ENCODE measurements at regions not wholly inside any gene's neighbourhood (a gene's known extent, or its start where the extent isn't known, plus 50 kb on each side); places are given as distances from the start of the nearest gene placed in this dataset.

GRCh38 chrX:4182408-4182806 lies 469.0 kb upstream of the PRKX start:
- no peaks in the 10 kb centered on the region for H3K36me3 ChIP-seq (ENCODE audit: control insufficient read depth in 2 of 2, extremely low read depth in 1 of 2, insufficient read depth in 2 of 2, low read length in 2 of 2)
- intact Hi-C loops (cut with micrococcal nuclease), result no loop called here
- H4K20me1 ChIP-seq (replicated peaks; ENCODE audit: control insufficient read depth, extremely low read depth, insufficient read depth, low read length), result no peaks in the 10 kb centered on the region
- DNase-seq (ENCODE audit: low read depth, low spot score) (no peak), FAIRE-seq (no peak)
- H3K9me3 ChIP-seq (replicated peaks; ENCODE audit: control insufficient read depth, insufficient read depth, low read length), result no peaks in the 10 kb centered on the region
- H3K9me1 ChIP-seq (replicated peaks; ENCODE audit: control insufficient read depth, extremely low read depth, insufficient read depth, low read length), result no peaks in the 10 kb centered on the region
- no peak overlapping the region for H2AFZ ChIP-seq (ENCODE audit: low read depth, low read length)
- no peak for TF ChIP-seq JUN (IDR thresholded peaks at IDR 0.05; ENCODE audit: borderline replicate concordance, insufficient read depth, insufficient read length, low read depth)
- no peak for TF ChIP-seq POLR2AphosphoS5 (IDR thresholded peaks at IDR 0.05; ENCODE audit: insufficient read depth, low read depth, low read length)
- H3K27me3 ChIP-seq (ENCODE audit: control insufficient read depth in 2 of 2, insufficient read depth in 2 of 2, low read length in 2 of 2), result no peaks in the 10 kb centered on the region
- H3K4me1 ChIP-seq (ENCODE audit: control insufficient read depth, extremely low read depth, insufficient read depth, low read length), result no peaks in the 10 kb centered on the region
- no peaks in the 10 kb centered on the region for H3K79me2 ChIP-seq (ENCODE audit: control insufficient read depth, insufficient read depth, low read length)
- no peak overlapping the region for H3K4me3 ChIP-seq (replicated peaks in 1 of 3; ENCODE audit: insufficient read depth in 1 of 3, low read depth in 1 of 3, low read length in 3 of 3)
- dilution Hi-C loops (cut with MboI; ENCODE audit: extremely low pct_ligation_motif_present, low sequenced_read_pairs), result no loop called here
- no peak overlapping the region for H3K27ac ChIP-seq (ENCODE audit: insufficient read depth, low read depth, low read length)
- ChIA-PET CTCF (no interaction called here), POLR2A (no interaction called here)
- BruUV-seq (replicated peaks), result no TSS peak
- H3K4me2 ChIP-seq (ENCODE audit: insufficient read depth, low read length), result no peak overlapping the region
- no peak overlapping the region for H3K9ac ChIP-seq (replicated peaks; ENCODE audit: extremely low read depth, insufficient read depth, low read length)

GRCh38 chrX:4181782-4182407 lies 468.4 kb upstream of the PRKX start:
- BruUV-seq (replicated peaks), result no TSS peak
- ChIA-PET CTCF (no interaction called here), POLR2A (no interaction called here)
- Histone ChIP-seq H3K27ac (ENCODE audit: insufficient read depth, low read depth, low read length) (no peak overlapping the region), H3K4me3 (replicated peaks in 1 of 3; ENCODE audit: insufficient read depth in 1 of 3, low read depth in 1 of 3, low read length in 3 of 3) (no peak overlapping the region), H3K9me1 (replicated peaks; ENCODE audit: control insufficient read depth, extremely low read depth, insufficient read depth, low read length) (no peaks in the 10 kb centered on the region), H2AFZ (ENCODE audit: low read depth, low read length) (no peak overlapping the region), H3K27me3 (ENCODE audit: control insufficient read depth in 2 of 2, insufficient read depth in 2 of 2, low read length in 2 of 2) (no peaks in the 10 kb centered on the region), H3K79me2 (ENCODE audit: control insufficient read depth, insufficient read depth, low read length) (no peaks in the 10 kb centered on the region), H3K4me2 (ENCODE audit: insufficient read depth, low read length) (no peak overlapping the region), H3K36me3 (ENCODE audit: control insufficient read depth in 2 of 2, extremely low read depth in 1 of 2, insufficient read depth in 2 of 2, low read length in 2 of 2) (no peaks in the 10 kb centered on the region), H3K4me1 (ENCODE audit: control insufficient read depth, extremely low read depth, insufficient read depth, low read length) (no peaks in the 10 kb centered on the region), H4K20me1 (replicated peaks; ENCODE audit: control insufficient read depth, extremely low read depth, insufficient read depth, low read length) (no peaks in the 10 kb centered on the region), H3K9ac (replicated peaks; ENCODE audit: extremely low read depth, insufficient read depth, low read length) (no peak overlapping the region), H3K9me3 (replicated peaks; ENCODE audit: control insufficient read depth, insufficient read depth, low read length) (no peaks in the 10 kb centered on the region)
- intact Hi-C loops (cut with micrococcal nuclease), result no loop called here
- TF ChIP-seq EZH2 (IDR thresholded peaks at IDR 0.05; ENCODE audit: borderline replicate concordance, low read depth, low read length, severe bottlenecking) (no peak), POLR2AphosphoS5 (IDR thresholded peaks at IDR 0.05; ENCODE audit: insufficient read depth, low read depth, low read length) (no peak)
- DNase-seq (ENCODE audit: low read depth, low spot score), result no peak
- dilution Hi-C loops (cut with MboI; ENCODE audit: extremely low pct_ligation_motif_present, low sequenced_read_pairs), result no loop called here
- FAIRE-seq, result no peak
